HG02571 (cell line): ENCODE measurements at regions not wholly inside any gene's neighbourhood (a gene's known extent, or its start where the extent isn't known, plus 50 kb on each side); places are given as distances from the start of the nearest gene placed in this dataset.
"Not testable (repeated sequence)": the region's sequence is repeated elsewhere in the genome, so short reads cannot be mapped to it uniquely, and the experiment has no call there.

Experiments
- ATAC-seq: cut with Tn5 transposase; IDR thresholded peaks from one replicate; pipeline ENCODE4 v1.9.1; 2021; ENCODE audit warnings: mild to moderate bottlenecking, moderate library complexity; ENCODE audit not compliant: unreplicated experiment

DNA sequence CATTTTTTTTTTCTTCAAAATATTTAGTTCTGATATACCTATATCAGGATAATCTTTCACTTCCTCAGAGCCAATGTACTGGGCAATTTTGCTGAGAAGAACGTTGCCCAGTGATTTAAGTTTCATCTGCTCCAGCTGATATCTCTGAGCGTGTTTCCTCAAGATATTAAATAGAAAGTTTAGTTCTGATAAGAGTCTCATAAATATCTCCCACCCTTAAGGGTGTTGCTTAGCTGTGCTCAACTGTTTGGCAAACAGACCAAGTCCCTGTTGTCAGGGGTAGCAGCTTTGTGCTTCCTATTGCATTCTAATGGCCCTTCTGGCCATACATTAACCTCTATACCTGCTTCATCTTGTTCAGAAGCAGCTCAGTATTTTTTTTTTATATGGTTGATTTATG is 84.7 kb upstream of the GPR141 start:
- no peak for ATAC-seq

DNA sequence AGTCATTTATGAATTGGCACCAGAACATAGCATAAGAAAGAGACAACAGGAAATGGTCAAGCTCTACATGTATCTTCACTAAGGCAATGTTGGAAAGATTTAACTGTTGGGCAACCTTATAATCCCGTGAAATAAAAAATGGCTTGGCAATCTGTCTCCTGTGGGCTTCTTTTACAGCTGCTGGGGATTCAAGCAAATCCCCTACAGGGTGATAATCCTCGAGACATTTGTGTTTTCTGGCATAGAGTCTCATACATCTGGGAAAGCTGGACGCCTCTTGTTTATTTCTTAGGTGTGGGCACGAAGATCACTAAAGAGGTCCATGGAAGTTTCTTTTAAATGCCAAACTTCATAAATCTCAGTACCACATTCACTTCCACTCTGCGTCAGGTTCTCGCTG is 82.2 kb upstream of the GPR141 start:
- ATAC-seq: no peak

DNA sequence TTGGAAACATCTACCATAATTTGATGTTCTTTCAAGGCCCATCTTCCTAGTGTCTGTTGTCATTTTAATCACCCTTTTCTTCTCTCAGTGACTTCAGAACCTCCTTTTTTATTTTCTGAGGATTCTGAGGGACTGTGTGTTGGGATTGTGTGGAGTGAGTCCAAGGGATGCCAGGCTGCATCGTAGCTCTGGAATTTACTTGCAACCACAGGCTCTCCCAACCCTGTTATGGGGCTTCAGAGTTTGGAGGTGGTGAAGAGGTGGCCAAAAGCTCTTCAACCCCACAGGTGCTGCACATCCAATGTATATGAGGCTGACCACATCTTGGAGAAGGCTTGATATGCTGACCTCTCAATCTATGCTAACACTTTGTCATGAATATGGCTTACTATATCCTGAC is 79.5 kb upstream of the GPR141 start:
- ATAC-seq: no peak

DNA sequence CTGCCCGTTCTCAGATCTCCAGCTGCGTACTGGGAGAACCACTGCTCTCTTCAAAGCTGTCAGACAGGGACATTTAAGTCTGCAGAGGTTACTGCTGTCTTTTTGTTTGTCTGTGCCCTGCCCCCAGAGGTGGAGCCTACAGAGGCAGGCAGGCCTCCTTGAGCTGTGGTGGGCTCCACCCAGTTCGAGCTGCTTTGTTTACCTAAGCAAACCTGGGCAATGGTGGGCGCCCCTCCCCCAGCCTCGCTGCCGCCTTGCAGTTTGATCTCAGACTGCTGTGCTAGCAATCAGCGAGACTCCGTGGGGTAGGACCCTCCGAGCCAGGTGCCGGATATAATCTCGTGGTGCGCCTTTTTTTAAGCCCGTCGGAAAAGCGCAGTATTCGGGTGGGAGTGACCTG is 66.2 kb upstream of the GPR141 start:
- not testable (repeated sequence) for ATAC-seq

DNA sequence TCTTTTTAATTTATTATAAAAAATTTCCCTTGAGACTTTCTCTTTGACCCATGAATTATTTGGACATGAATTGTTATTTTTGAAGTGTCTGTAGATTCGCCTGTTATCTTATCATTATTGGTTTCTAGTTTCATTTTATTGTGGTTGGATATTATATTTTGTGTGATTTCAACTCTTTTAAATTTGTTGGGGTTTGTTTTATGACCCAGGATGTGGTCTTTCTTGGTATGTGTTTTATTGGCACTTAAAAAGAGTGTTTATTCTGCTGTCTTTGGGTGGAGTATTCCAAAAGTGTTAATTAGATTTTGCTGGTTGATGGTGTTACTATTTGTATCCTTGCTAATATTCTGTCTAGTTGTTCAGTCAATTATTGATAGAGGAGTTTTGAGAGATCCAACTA is 50.5 kb upstream of the GPR141 start:
- ATAC-seq: no peak
